ENCODE measurements at regions not wholly inside any gene's neighbourhood (a gene's known extent, or its start where the extent isn't known, plus 50 kb on each side); places are given as distances from the start of the nearest gene placed in this dataset.

GRCh38 chr2:236711440-236711839, 141.8 kb downstream of the ACKR3 start:
- H3K36me3 ChIP-seq (ENCODE audit: control insufficient read depth in 1 of 2, insufficient read depth in 2 of 2, low read length in 2 of 2), result no peaks in the 10 kb centered on the region
- peaks cover 0 to 16% of the 10 kb centered on the region in 2 donors for H3K4me1 ChIP-seq (ENCODE audit: control insufficient read depth in 1 of 2, insufficient read depth in 2 of 2, low read length in 2 of 2)
- no peaks in the 10 kb centered on the region for H3K9me3 ChIP-seq (ENCODE audit: control insufficient read depth in 1 of 2, low read length in 2 of 2)
- no peaks in the 10 kb centered on the region for H3K27me3 ChIP-seq (ENCODE audit: low read depth, low read length)
- no peak overlapping the region for H3K27ac ChIP-seq (ENCODE audit: low read length)
- no peak overlapping the region for H3K4me3 ChIP-seq (ENCODE audit: low read depth in 1 of 2, low read length in 2 of 2)

- H3K4me1 ChIP-seq (ENCODE audit: control insufficient read depth in 1 of 2, insufficient read depth in 2 of 2, low read length in 2 of 2), result peaks cover 0 to 16% of the 10 kb centered on the region in 2 donors
- no peaks in the 10 kb centered on the region for H3K36me3 ChIP-seq (ENCODE audit: control insufficient read depth in 1 of 2, insufficient read depth in 2 of 2, low read length in 2 of 2)
- H3K9me3 ChIP-seq (ENCODE audit: control insufficient read depth in 1 of 2, low read length in 2 of 2), result no peaks in the 10 kb centered on the region
- H3K27me3 ChIP-seq (ENCODE audit: low read depth, low read length), result no peaks in the 10 kb centered on the region
- H3K27ac ChIP-seq (ENCODE audit: low read length), result no peak overlapping the region
- H3K4me3 ChIP-seq (ENCODE audit: low read depth in 1 of 2, low read length in 2 of 2), result no peak overlapping the region
Measured at GRCh38 chr2:236712304-236712703, 142.7 kb downstream of the ACKR3 start.

DNA sequence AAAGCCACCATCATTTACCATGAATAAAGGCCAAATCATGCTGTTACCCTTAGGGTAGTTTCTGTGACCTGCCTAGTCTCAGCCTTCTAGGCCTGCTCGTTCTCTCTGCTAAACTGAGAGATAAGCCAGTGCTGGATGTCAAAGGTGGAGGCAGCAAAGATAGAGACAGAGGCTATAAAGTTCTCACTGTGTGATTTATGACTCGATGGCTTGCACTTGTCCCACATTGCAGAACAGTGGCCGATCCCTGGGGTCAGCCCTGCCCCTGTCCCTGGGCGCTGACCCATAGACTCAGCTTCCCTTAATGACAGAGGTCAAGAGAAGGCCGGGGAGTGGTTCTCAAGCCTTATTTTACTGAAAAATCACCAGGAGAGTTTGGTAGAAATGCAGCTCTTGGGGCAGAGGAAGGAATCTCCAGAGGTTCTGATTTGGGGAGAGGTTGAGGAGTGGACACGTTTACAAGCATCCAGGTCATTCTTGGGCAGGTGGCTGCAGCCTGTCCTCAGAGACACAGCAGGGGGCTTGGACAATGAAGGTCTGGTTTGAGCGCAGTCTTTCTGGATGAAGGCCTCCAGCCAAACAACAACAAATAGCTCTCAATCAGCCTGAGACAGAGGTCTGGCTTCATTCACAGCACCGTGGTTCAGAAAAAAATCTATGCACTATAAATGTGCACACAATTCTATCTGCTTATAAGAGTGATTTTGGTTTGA, 143.5 kb downstream of the ACKR3 start:
- no peaks in the 10 kb centered on the region for H3K36me3 ChIP-seq (ENCODE audit: control insufficient read depth in 1 of 2, insufficient read depth in 2 of 2, low read length in 2 of 2)
- H3K4me1 ChIP-seq (ENCODE audit: control insufficient read depth in 1 of 2, insufficient read depth in 2 of 2, low read length in 2 of 2), result peaks cover 0 to 16% of the 10 kb centered on the region in 2 donors
- H3K4me3 ChIP-seq (ENCODE audit: low read depth in 1 of 2, low read length in 2 of 2), result no peak overlapping the region
- no peak overlapping the region for H3K27ac ChIP-seq (ENCODE audit: low read length)
- no peaks in the 10 kb centered on the region for H3K9me3 ChIP-seq (ENCODE audit: control insufficient read depth in 1 of 2, low read length in 2 of 2)
- no peaks in the 10 kb centered on the region for H3K27me3 ChIP-seq (ENCODE audit: low read depth, low read length)

DNA sequence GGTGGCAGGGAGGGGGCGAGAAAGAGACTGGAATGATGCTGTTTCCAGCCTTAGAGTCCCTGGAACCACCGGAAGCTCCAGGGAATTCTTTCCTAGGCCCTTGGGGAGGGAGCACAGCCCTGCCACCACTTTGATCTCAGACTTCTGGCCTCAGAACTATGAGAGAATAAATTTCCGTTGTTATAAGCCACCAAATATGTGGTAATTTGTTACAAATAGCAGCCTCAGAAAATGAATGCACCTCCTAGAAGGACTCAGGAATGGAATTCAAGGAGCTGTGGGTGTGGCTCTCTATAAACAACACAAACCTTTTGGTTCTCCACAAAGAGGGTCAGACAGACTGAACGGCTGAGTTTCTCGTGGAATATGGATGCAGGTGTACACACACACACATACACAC, 144.5 kb downstream of the ACKR3 start:
- no peak overlapping the region for H3K4me3 ChIP-seq (ENCODE audit: low read depth in 1 of 2, low read length in 2 of 2)

DNA sequence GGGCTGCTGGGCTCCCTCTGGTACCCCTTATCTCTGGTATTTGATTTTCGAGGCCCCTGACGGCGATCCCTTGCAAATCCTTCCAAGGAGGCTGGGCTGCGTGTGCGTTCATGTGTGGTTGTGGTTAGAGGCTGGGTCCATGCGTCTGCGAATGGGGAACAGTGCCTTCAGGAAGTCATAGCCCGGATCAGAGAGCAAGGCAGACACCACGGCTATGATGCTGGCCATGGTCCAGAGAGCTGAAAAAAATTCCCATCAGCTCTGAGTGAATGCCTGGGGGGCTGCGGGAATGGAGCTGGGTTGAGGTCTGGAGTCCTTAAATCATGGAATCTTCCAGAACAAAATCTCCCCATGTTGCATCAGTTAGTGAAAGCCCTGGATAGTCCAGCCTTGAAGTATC, 145.5 kb downstream of the ACKR3 start:
- Histone ChIP-seq H3K4me3 (ENCODE audit: low read depth in 1 of 2, low read length in 2 of 2) (no peak overlapping the region), H3K27ac (ENCODE audit: low read length) (no peak overlapping the region), H3K36me3 (ENCODE audit: control insufficient read depth in 1 of 2, insufficient read depth in 2 of 2, low read length in 2 of 2) (no peaks in the 10 kb centered on the region), H3K9me3 (ENCODE audit: control insufficient read depth in 1 of 2, low read length in 2 of 2) (no peaks in the 10 kb centered on the region), H3K27me3 (ENCODE audit: low read depth, low read length) (no peaks in the 10 kb centered on the region), H3K4me1 (ENCODE audit: control insufficient read depth in 1 of 2, insufficient read depth in 2 of 2, low read length in 2 of 2) (peaks cover 0 to 16% of the 10 kb centered on the region in 2 donors)

More for the DNA sequence above, 144.5 kb downstream of the ACKR3 start:
- H3K27ac ChIP-seq (ENCODE audit: low read length), result no peak overlapping the region
- no peaks in the 10 kb centered on the region for H3K27me3 ChIP-seq (ENCODE audit: low read depth, low read length)
- no peaks in the 10 kb centered on the region for H3K9me3 ChIP-seq (ENCODE audit: control insufficient read depth in 1 of 2, low read length in 2 of 2)
- peaks cover 0 to 16% of the 10 kb centered on the region in 2 donors for H3K4me1 ChIP-seq (ENCODE audit: control insufficient read depth in 1 of 2, insufficient read depth in 2 of 2, low read length in 2 of 2)
- no peaks in the 10 kb centered on the region for H3K36me3 ChIP-seq (ENCODE audit: control insufficient read depth in 1 of 2, insufficient read depth in 2 of 2, low read length in 2 of 2)

GRCh38 chr2:236715491-236715961, 145.9 kb downstream of the ACKR3 start:
- no peaks in the 10 kb centered on the region for H3K9me3 ChIP-seq (ENCODE audit: control insufficient read depth in 1 of 2, low read length in 2 of 2)
- peaks cover 0 to 16% of the 10 kb centered on the region in 2 donors for H3K4me1 ChIP-seq (ENCODE audit: control insufficient read depth in 1 of 2, insufficient read depth in 2 of 2, low read length in 2 of 2)
- H3K27ac ChIP-seq (ENCODE audit: low read length), result no peak overlapping the region
- H3K4me3 ChIP-seq (ENCODE audit: low read depth in 1 of 2, low read length in 2 of 2), result no peak overlapping the region
- H3K27me3 ChIP-seq (ENCODE audit: low read depth, low read length), result no peaks in the 10 kb centered on the region
- no peaks in the 10 kb centered on the region for H3K36me3 ChIP-seq (ENCODE audit: control insufficient read depth in 1 of 2, insufficient read depth in 2 of 2, low read length in 2 of 2)

DNA sequence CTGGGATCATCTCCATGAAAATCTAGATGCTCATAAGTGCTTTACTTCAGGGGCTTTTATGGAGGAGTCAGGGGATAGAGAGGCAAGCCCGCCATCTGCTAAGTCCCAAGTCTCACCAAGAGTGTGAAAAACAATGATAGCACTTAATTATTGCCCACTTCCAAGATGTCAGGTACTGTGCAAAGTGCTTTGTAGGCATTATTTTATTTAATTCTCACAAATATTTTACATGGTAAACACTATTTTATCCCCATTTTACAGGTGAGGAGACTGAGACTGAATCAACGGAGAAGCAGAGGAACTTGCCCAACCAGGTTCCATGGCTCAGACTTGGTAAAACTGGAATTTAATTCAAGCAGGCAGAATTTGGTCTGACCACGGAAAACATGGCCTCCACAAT, 147.5 kb downstream of the ACKR3 start:
- peaks cover 0 to 16% of the 10 kb centered on the region in 2 donors for H3K4me1 ChIP-seq (ENCODE audit: control insufficient read depth in 1 of 2, insufficient read depth in 2 of 2, low read length in 2 of 2)
- no peak overlapping the region for H3K4me3 ChIP-seq (ENCODE audit: low read depth in 1 of 2, low read length in 2 of 2)
- H3K27ac ChIP-seq (ENCODE audit: low read length), result no peak overlapping the region
- no peaks in the 10 kb centered on the region for H3K9me3 ChIP-seq (ENCODE audit: control insufficient read depth in 1 of 2, low read length in 2 of 2)
- H3K36me3 ChIP-seq (ENCODE audit: control insufficient read depth in 1 of 2, insufficient read depth in 2 of 2, low read length in 2 of 2), result no peaks in the 10 kb centered on the region
- H3K27me3 ChIP-seq (ENCODE audit: low read depth, low read length), result no peaks in the 10 kb centered on the region

DNA sequence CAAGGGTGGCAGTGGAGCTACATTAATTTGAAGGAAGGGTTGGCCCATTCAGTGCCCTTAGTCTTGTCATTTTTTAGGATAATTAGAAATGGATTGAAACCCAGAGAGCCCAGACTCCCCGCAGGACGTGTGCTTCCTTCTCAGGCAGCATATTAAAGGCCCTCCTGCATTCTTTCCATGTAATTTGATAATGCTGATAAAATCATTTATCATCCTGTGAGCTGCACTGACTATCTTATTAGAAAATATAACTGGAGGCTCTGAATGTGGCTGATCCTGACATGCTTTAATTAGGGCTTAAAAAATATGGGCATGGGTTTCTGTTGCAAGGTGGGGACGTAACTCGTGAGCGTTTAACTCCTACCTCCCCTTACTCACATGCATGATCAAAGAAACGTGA, 148.1 kb downstream of the ACKR3 start:
- no peaks in the 10 kb centered on the region for H3K9me3 ChIP-seq (ENCODE audit: control insufficient read depth in 1 of 2, low read length in 2 of 2)
- no peaks in the 10 kb centered on the region for H3K27me3 ChIP-seq (ENCODE audit: low read depth, low read length)
- H3K27ac ChIP-seq (ENCODE audit: low read length), result no peak overlapping the region
- peaks cover 0 to 16% of the 10 kb centered on the region in 2 donors for H3K4me1 ChIP-seq (ENCODE audit: control insufficient read depth in 1 of 2, insufficient read depth in 2 of 2, low read length in 2 of 2)
- H3K36me3 ChIP-seq (ENCODE audit: control insufficient read depth in 1 of 2, insufficient read depth in 2 of 2, low read length in 2 of 2), result no peaks in the 10 kb centered on the region
- no peak overlapping the region for H3K4me3 ChIP-seq (ENCODE audit: low read depth in 1 of 2, low read length in 2 of 2)

DNA sequence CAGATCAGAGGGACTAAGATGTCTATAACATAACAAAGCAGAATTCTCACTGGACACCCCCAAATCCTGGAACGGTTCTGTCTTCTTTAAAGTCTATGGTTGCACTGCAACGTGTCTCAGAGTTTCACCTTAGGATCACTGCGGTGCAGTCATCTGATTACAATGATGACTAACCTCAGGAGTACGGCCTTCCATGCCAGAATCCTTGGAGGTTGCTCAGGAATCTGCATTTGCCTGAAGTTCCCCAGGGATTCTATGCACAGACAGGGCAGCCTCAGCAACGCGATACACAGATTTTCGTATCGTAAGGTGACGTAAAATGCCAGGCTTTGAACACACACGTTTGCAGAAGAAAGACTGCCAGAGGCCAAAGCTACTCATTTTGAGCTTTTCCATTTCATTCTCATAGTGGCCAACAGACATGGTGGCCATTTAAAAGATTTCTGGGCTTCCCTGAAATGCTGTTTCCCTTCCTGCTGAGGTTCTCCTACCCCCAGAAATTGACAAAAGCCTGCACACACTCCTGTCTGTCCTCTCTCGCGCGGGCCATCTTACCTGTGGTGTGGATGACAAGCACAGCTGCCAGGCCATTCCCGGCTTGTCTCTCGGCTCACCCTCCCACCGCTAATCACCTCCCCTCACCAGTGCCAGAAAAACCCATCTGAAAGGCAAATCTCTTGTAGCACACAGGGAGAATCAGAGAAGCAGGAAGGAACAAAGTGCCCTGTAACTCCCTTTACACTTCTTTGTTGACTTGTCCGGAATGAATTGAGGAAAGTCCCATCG, 148.8 kb downstream of the ACKR3 start:
- Histone ChIP-seq H3K36me3 (ENCODE audit: control insufficient read depth in 1 of 2, insufficient read depth in 2 of 2, low read length in 2 of 2) (no peaks in the 10 kb centered on the region), H3K4me3 (ENCODE audit: low read depth in 1 of 2, low read length in 2 of 2) (no peak overlapping the region), H3K27me3 (ENCODE audit: low read depth, low read length) (no peaks in the 10 kb centered on the region), H3K4me1 (ENCODE audit: control insufficient read depth in 1 of 2, insufficient read depth in 2 of 2, low read length in 2 of 2) (peaks cover 0 to 11% of the 10 kb centered on the region in 2 donors), H3K9me3 (ENCODE audit: control insufficient read depth in 1 of 2, low read length in 2 of 2) (no peaks in the 10 kb centered on the region), H3K27ac (ENCODE audit: low read length) (no peak overlapping the region)

DNA sequence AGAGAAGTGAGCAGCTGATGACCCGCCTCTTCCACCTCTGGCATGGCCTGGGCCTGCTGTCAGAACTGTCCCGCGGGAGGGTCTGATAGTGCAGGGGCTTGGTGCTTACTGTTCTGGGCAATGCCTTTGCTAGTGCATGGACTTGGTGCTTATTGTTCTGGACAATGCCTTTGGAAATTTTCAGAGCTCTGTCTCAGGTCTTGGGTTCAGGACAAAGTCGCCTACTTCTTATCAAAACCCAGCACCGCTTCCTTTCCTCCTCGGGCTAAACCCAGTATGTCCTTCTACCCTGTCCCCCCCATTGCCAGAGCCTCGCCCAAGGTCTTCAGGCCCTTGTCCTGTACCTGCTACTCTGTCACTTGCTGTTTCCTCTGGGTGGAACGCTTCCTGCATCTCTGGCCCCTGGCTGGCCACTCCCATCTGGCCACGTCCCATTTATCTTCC, 149.6 kb downstream of the ACKR3 start:
- H3K4me3 ChIP-seq (ENCODE audit: low read depth in 1 of 2, low read length in 2 of 2), result no peak overlapping the region
- H3K36me3 ChIP-seq (ENCODE audit: control insufficient read depth in 1 of 2, insufficient read depth in 2 of 2, low read length in 2 of 2), result no peaks in the 10 kb centered on the region
- H3K9me3 ChIP-seq (ENCODE audit: control insufficient read depth in 1 of 2, low read length in 2 of 2), result no peaks in the 10 kb centered on the region
- H3K4me1 ChIP-seq (ENCODE audit: control insufficient read depth in 1 of 2, insufficient read depth in 2 of 2, low read length in 2 of 2), result peaks cover 0 to 4% of the 10 kb centered on the region in 2 donors
- H3K27me3 ChIP-seq (ENCODE audit: low read depth, low read length), result no peaks in the 10 kb centered on the region
- H3K27ac ChIP-seq (ENCODE audit: low read length), result no peak overlapping the region

DNA sequence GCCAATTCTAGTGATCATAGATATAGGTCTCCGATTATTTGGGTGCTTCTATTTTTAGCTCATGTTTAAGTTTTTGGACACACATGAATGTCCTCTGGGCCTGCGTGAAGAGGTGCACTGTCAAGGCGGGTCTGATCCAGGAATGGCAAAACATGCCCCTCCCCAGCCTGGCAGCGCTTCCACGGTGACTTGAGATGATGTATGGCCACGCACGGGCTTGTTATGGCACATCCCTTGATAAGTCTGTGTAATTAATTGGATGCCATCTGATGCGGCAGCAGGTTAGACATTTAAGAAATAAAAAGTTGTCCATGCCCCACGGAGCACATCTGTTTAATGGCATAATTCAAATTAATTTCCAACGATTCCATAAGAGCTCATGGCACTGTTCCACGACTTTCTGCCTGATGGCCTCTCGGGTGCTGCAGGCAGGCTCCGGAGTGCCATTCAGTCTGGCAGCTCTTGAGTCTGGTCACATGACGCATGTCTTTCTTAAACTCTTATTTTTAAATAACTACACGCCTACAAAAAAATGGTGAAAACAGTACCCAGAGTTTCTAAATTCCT, 151.4 kb downstream of the ACKR3 start:
- Histone ChIP-seq H3K4me1 (ENCODE audit: control insufficient read depth in 1 of 2, insufficient read depth in 2 of 2, low read length in 2 of 2) (no peaks in the 10 kb centered on the region), H3K4me3 (ENCODE audit: low read depth in 1 of 2, low read length in 2 of 2) (no peak overlapping the region), H3K27me3 (ENCODE audit: low read depth, low read length) (no peaks in the 10 kb centered on the region), H3K9me3 (ENCODE audit: control insufficient read depth in 1 of 2, low read length in 2 of 2) (no peaks in the 10 kb centered on the region), H3K36me3 (ENCODE audit: control insufficient read depth in 1 of 2, insufficient read depth in 2 of 2, low read length in 2 of 2) (no peaks in the 10 kb centered on the region), H3K27ac (ENCODE audit: low read length) (no peak overlapping the region)
